HepG2 (cell line): ENCODE measurements at regions not wholly inside any gene's neighbourhood (a gene's known extent, or its start where the extent isn't known, plus 50 kb on each side); places are given as distances from the start of the nearest gene placed in this dataset.
"Not testable (repeated sequence)": the region's sequence is repeated elsewhere in the genome, so short reads cannot be mapped to it uniquely, and the experiment has no call there.

Experiments used
- ATAC-seq: fragments of 200-7000 bp; cut with Tn5 transposase; 3 replicates; pipeline ENCODE4 v1.9.1; 2020; ENCODE audit warnings: mild to moderate bottlenecking, moderate library complexity
- BruUV-seq: library from RNA; stranded (reverse); fragments of 400-500 nt; replicated peaks from 2 replicates; lab custom pipeline; 2021; lab: Mats Ljungman, UMichigan
- CTCF ChIA-PET: fragments of 300-600 bp; formaldehyde crosslinking; extraction: SDS; loops from one replicate; lab custom pipeline; 2021; ENCODE audit warnings: low total read pairs, inconsistent platforms, low intra/inter-chr PET ratio; lab: Yijun Ruan, JAX
- POLR2A ChIA-PET: fragments of 350-600 bp; sonication (Branson Sonifier 250); formaldehyde crosslinking; loops from one replicate; lab custom pipeline; 2020; ENCODE audit warnings: antibody characterized with exemption, inconsistent platforms; lab: Yijun Ruan, JAX
- DNase-seq: peaks from one replicate; pipeline ENCODE4 v3.0.0-alpha.2; 2015; ENCODE audit warnings: low spot score
- FAIRE-seq: peaks from 3 replicates; lab custom pipeline; 2011; peaks lifted over from hg19 to GRCh38; lab: Jason Lieb, UNC
- H2AFZ ChIP-seq: one replicate; pipeline ENCODE4 v1.6.1; 2011; ENCODE audit warnings: low read length, inconsistent platforms
- H3K27ac ChIP-seq: fragments of 300-600 bp; 3 replicates; pipeline ENCODE4 v1.8.0; 2011; ENCODE audit warnings: mixed run types, mild to moderate bottlenecking, mixed read lengths, low read length, inconsistent platforms; ENCODE audit not compliant: insufficient read depth; ENCODE audit errors: extremely low read length
- H3K27me3 ChIP-seq, 2 experiments: fragments of 200-600 bp in 1 of 2; 2 replicates in 1 of 2; 3 replicates in 1 of 2; pipeline versions ENCODE4 v1.6.0 to v1.8.0; 2011; ENCODE audit warnings: low read length in 2 of 2, mild to moderate bottlenecking in 2 of 2, moderate library complexity in 2 of 2, inconsistent platforms in 1 of 2; ENCODE audit not compliant: insufficient read depth in 2 of 2, control insufficient read depth in 1 of 2
- H3K36me3 ChIP-seq, 2 experiments: fragments of 200-600 bp in 1 of 2; replicated peaks in 1 of 2; 2 replicates in 1 of 2; 3 replicates in 1 of 2; pipeline versions ENCODE4 v1.5.1 to v1.8.0; 2011; ENCODE audit warnings: low read length in 2 of 2, inconsistent platforms in 1 of 2; ENCODE audit not compliant: insufficient read depth in 2 of 2, control insufficient read depth in 1 of 2
- H3K4me1 ChIP-seq: 2 replicates; pipeline ENCODE4 v1.5.1; 2012; ENCODE audit warnings: low read length, inconsistent platforms; ENCODE audit not compliant: insufficient read depth
- H3K4me2 ChIP-seq: 2 replicates; pipeline ENCODE4 v1.6.0; 2011; ENCODE audit warnings: low read depth, low read length, inconsistent platforms
- H3K4me3 ChIP-seq, 3 experiments: fragments of 200-600 bp in 1 of 3; sonication (generic), shearing (Covaris generic) in 1 of 3; replicated peaks in 1 of 3; 2 replicates each; pipeline ENCODE4 v1.5.1; 2011 to 2016; ENCODE audit warnings: low read length in 3 of 3, inconsistent platforms in 2 of 3, low read depth in 2 of 3, mild to moderate bottlenecking in 2 of 3, control low read depth in 1 of 3, mixed read lengths in 1 of 3; ENCODE audit not compliant: insufficient read depth in 1 of 3
- H3K79me2 ChIP-seq: one replicate; pipeline ENCODE4 v1.6.1; 2011; ENCODE audit warnings: low read length, inconsistent platforms; ENCODE audit not compliant: insufficient read depth
- H3K9ac ChIP-seq: 2 replicates; pipeline ENCODE4 v1.6.0; 2011; ENCODE audit warnings: mild to moderate bottlenecking, low read depth, low read length, inconsistent platforms; ENCODE audit not compliant: insufficient read depth
- H3K9me3 ChIP-seq: 2 replicates; pipeline ENCODE4 v1.5.1; 2012; ENCODE audit warnings: mild to moderate bottlenecking, low read length
- H4K20me1 ChIP-seq: 2 replicates; pipeline ENCODE4 v1.6.0; 2011; ENCODE audit warnings: inconsistent platforms, mild to moderate bottlenecking, low read length, moderate library complexity; ENCODE audit not compliant: insufficient read depth
- POLR2G ChIP-seq: fragments of 200-400 bp; formaldehyde crosslinking; IDR thresholded peaks from 2 replicates; pipeline ENCODE4 v1.6.1; 2018; ENCODE audit warnings: mild to moderate bottlenecking, low read depth, low read length, moderate library complexity
- YY1 ChIP-seq: IDR thresholded peaks from 2 replicates; pipeline ENCODE4 v1.6.1; 2011; ENCODE audit warnings: low read length, low read depth, moderate library complexity, mild to moderate bottlenecking; ENCODE audit not compliant: insufficient read depth, insufficient replicate concordance
- ZNF34 ChIP-seq: sonication (generic); formaldehyde crosslinking; IDR thresholded peaks from 2 replicates; pipeline ENCODE4 v1.4.0; 2020; ENCODE audit warnings: mild to moderate bottlenecking, missing genetic modification reagents, borderline replicate concordance
- ZNF44 ChIP-seq: sonication (generic); formaldehyde crosslinking; IDR thresholded peaks from 2 replicates; pipeline ENCODE4 v1.5.1; 2020; ENCODE audit warnings: mild to moderate bottlenecking, missing genetic modification reagents
- WGBS: methylation state at CpG from one replicate; pipeline ENCODE4 v1.1.6; 2017; ENCODE audit warnings: low lambda C conversion rate; 5-methylcytosine and 5-hydroxymethylcytosine counted together
- in situ Hi-C: cut with HindIII; loops from 2 replicates; pipeline ENCODE4 v1.10.0; 2017; ENCODE audit warnings: low pct_unique_long_range_greater_than_20kb; ENCODE audit not compliant: extremely low pct_ligation_motif_present
- intact Hi-C: fragments of 100-400 bp; cut with micrococcal nuclease; formaldehyde crosslinking; loops from one replicate; pipeline ENCODE4 v1.10.0; 2022; ENCODE audit not compliant: unreplicated experiment
- TF ChIP-seq, protein P1 (sequence below): sonication (generic); formaldehyde crosslinking; IDR thresholded peaks from 2 replicates; pipeline ENCODE4 v1.5.0; 2020; ENCODE audit warnings: missing genetic modification reagents
- TF ChIP-seq, protein P2 (sequence below): IDR thresholded peaks from 2 replicates; pipeline ENCODE4 v1.6.1; 2016; ENCODE audit warnings: low read depth
- TF ChIP-seq, protein P3 (sequence below): sonication (generic); IDR thresholded peaks from 2 replicates; pipeline ENCODE4 v1.6.1; 2016; ENCODE audit warnings: low read depth, borderline replicate concordance

DNA sequence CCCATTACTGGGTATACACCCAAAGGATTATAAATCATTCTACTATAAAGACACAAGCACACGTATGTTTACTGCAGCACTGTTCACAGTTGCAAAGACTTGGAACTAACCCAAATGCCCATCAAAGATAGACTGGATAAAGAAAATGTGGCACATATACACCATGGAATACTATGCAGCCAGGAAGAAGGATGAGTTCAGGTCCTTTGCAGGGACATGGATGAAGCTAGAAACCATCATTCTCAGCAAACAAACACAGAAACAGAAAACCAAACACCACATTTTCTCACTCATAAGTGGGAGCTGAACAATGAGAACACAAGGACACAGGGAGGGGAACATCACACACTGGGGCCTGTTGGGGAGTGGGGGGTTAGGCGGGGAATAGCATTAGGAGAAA lies 90.0 kb upstream of the TRAM1L1 start:
- in situ Hi-C loops, POLR2A ChIA-PET, CTCF ChIA-PET: not testable (repeated sequence)

DNA sequence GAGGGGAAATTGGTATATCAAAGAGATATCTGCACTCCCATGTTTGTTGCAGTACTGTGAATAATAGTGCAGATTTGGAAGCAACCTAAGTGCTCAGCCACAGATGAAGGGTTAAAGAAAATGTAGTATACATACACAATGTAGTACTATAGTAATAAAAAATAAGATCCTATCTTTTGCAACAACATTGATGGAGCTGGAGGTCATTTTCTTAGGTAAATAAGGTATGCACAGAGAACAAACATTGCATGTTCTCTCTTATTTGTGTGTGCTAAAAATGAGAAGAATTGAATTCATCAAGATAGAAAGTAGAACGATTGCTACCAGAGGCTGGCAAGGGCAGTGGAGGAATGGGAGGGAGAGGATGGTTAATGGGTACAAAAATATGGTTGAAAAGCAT lies 117.9 kb upstream of the TRAM1L1 start:
- no peaks in the 10 kb centered on the region for H3K79me2 ChIP-seq
- FAIRE-seq, result no peak
- DNase-seq, result no peak
- no peak overlapping the region for H3K4me2 ChIP-seq
- H4K20me1 ChIP-seq, result no peaks in the 10 kb centered on the region
- BruUV-seq, result no TSS peak
- H2AFZ ChIP-seq, result no peak overlapping the region
- H3K27me3 ChIP-seq, result no peaks in the 10 kb centered on the region; a peak in 1 of 5 replicates
- H3K4me3 ChIP-seq, result no peak overlapping the region
- no peak for ATAC-seq
- no peak overlapping the region for H3K27ac ChIP-seq
- no peaks in the 10 kb centered on the region for H3K36me3 ChIP-seq
- WGBS, result 0% methylated on average over 1 of the region's 1 CpG
- CTCF ChIA-PET, result no interaction called here
- no peaks in the 10 kb centered on the region for H3K9me3 ChIP-seq
- TF ChIP-seq POLR2G, result no peak
- no peak for TF ChIP-seq YY1
- TF ChIP-seq ZNF44 (CRISPR knock-in tag), result no peak
- TF ChIP-seq, protein P1, sequence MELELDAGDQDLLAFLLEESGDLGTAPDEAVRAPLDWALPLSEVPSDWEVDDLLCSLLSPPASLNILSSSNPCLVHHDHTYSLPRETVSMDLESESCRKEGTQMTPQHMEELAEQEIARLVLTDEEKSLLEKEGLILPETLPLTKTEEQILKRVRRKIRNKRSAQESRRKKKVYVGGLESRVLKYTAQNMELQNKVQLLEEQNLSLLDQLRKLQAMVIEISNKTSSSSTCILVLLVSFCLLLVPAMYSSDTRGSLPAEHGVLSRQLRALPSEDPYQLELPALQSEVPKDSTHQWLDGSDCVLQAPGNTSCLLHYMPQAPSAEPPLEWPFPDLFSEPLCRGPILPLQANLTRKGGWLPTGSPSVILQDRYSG (CRISPR knock-in tag), result no peak
- TF ChIP-seq, protein P2, sequence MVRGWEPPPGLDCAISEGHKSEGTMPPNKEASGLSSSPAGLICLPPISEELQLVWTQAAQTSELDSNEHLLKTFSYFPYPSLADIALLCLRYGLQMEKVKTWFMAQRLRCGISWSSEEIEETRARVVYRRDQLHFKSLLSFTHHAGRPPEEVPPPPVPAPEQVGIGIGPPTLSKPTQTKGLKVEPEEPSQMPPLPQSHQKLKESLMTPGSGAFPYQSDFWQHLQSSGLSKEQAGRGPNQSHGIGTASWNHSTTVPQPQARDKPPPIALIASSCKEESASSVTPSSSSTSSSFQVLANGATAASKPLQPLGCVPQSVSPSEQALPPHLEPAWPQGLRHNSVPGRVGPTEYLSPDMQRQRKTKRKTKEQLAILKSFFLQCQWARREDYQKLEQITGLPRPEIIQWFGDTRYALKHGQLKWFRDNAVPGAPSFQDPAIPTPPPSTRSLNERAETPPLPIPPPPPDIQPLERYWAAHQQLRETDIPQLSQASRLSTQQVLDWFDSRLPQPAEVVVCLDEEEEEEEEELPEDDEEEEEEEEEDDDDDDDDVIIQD (CRISPR knock-in tag), result no peak
- TF ChIP-seq, protein P3, sequence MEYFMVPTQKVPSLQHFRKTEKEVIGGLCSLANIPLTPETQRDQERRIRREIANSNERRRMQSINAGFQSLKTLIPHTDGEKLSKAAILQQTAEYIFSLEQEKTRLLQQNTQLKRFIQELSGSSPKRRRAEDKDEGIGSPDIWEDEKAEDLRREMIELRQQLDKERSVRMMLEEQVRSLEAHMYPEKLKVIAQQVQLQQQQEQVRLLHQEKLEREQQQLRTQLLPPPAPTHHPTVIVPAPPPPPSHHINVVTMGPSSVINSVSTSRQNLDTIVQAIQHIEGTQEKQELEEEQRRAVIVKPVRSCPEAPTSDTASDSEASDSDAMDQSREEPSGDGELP, result no peak
- no peak for TF ChIP-seq ZNF34 (CRISPR knock-in tag)
- in situ Hi-C loops (no loop called here), intact Hi-C loops (no loop called here)
- POLR2A ChIA-PET, result no interaction called here
- H3K4me1 ChIP-seq, result no peaks in the 10 kb centered on the region
- H3K9ac ChIP-seq, result no peak overlapping the region

More for the DNA sequence above, 90.0 kb upstream of the TRAM1L1 start:
- H3K27me3 ChIP-seq, H3K36me3 ChIP-seq, H3K27ac ChIP-seq, H3K4me3 ChIP-seq, FAIRE-seq, H3K4me2 ChIP-seq, H3K4me1 ChIP-seq, DNase-seq, H3K79me2 ChIP-seq, ATAC-seq, BruUV-seq, H2AFZ ChIP-seq, H4K20me1 ChIP-seq, intact Hi-C loops, H3K9me3 ChIP-seq, H3K9ac ChIP-seq: not testable (repeated sequence)
- WGBS, result 0% methylated on average over 2 of the region's 2 CpGs
